ENCODE measurements at regions not wholly inside any gene's neighbourhood (a gene's known extent, or its start where the extent isn't known, plus 50 kb on each side); places are given as distances from the start of the nearest gene placed in this dataset.
"Not testable (repeated sequence)": the region's sequence is repeated elsewhere in the genome, so short reads cannot be mapped to it uniquely, and the experiment has no call there.

DNA sequence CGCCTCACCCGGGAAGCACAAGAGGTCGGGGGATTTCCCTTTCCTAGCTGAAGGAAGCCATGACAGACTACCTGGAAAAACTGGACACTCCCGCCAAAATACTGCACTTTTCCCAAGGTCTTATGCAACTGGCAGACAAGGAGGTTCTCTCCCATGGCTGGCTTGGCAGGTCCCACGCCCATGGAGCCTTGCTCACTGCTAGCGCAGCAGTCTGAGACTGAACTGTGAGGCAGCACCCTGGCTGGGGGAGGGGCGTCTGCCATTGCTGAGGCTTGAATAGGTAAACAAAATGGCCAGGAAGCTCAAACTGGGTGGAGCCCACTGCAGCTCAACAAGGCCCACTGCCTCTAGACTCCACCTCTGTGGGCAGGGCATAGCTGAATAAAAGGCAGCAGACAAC lies 92.1 kb downstream of the C4BPA start:
- DNase-seq (ENCODE audit: low read depth); H3K4me3 ChIP-seq (replicated peaks; ENCODE audit: low read depth, low read length): not testable (repeated sequence)

DNA sequence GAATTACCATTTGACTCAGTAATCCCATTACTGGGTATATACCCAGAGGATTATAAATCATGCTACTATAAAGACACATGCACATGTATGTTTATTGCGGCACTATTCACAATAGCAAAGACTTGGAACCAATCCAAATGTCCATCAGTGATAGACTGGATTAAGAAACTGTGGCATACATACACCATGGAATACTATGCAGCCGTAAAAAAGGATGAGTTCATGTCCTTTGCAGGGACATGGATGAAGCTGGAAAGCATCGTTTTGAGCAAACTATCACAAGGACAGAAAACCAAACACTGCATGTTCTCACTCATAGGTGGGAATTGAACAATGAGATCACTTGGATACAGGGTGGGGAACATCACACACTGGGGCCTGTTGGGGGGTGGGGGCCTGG lies 97.5 kb downstream of the C4BPA start:
- DNase-seq (ENCODE audit: low read depth) = not testable (repeated sequence)

GRCh38 chr1:207202480-207202879 lies 98.4 kb downstream of the C4BPA start:
- H3K4me3 ChIP-seq (replicated peaks; ENCODE audit: low read depth, low read length) = no peak overlapping the region
- DNase-seq (ENCODE audit: low read depth) = no peak
- TF ChIP-seq, protein P1, sequence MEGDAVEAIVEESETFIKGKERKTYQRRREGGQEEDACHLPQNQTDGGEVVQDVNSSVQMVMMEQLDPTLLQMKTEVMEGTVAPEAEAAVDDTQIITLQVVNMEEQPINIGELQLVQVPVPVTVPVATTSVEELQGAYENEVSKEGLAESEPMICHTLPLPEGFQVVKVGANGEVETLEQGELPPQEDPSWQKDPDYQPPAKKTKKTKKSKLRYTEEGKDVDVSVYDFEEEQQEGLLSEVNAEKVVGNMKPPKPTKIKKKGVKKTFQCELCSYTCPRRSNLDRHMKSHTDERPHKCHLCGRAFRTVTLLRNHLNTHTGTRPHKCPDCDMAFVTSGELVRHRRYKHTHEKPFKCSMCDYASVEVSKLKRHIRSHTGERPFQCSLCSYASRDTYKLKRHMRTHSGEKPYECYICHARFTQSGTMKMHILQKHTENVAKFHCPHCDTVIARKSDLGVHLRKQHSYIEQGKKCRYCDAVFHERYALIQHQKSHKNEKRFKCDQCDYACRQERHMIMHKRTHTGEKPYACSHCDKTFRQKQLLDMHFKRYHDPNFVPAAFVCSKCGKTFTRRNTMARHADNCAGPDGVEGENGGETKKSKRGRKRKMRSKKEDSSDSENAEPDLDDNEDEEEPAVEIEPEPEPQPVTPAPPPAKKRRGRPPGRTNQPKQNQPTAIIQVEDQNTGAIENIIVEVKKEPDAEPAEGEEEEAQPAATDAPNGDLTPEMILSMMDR (IDR thresholded peaks at IDR 0.05; ENCODE audit: low read length, missing control alignments) = no peak

More for the DNA sequence above, 97.5 kb downstream of the C4BPA start:
- not testable (repeated sequence) for H3K4me3 ChIP-seq (replicated peaks; ENCODE audit: low read depth, low read length)

GRCh38 chr1:207203541-207203940 lies 99.5 kb downstream of the C4BPA start:
- H3K4me3 ChIP-seq (replicated peaks; ENCODE audit: low read depth, low read length) = no peak overlapping the region
- no peak for DNase-seq (ENCODE audit: low read depth)
- TF ChIP-seq, protein P1 (IDR thresholded peaks at IDR 0.05; ENCODE audit: low read length, missing control alignments) = no peak

GRCh38 chr1:207205614-207206061 lies 101.6 kb downstream of the C4BPA start:
- H3K4me3 ChIP-seq (replicated peaks; ENCODE audit: low read depth, low read length) = no peak overlapping the region
- DNase-seq (ENCODE audit: low read depth) = no peak

GRCh38 chr1:207208691-207209090 lies 104.7 kb downstream of the C4BPA start:
- not testable (repeated sequence) for DNase-seq (ENCODE audit: low read depth); H3K4me3 ChIP-seq (replicated peaks; ENCODE audit: low read depth, low read length)

More at GRCh38 chr1:207205614-207206061, 101.6 kb downstream of the C4BPA start:
- TF ChIP-seq, protein P1 (IDR thresholded peaks at IDR 0.05; ENCODE audit: low read length, missing control alignments) = no peak

DNA sequence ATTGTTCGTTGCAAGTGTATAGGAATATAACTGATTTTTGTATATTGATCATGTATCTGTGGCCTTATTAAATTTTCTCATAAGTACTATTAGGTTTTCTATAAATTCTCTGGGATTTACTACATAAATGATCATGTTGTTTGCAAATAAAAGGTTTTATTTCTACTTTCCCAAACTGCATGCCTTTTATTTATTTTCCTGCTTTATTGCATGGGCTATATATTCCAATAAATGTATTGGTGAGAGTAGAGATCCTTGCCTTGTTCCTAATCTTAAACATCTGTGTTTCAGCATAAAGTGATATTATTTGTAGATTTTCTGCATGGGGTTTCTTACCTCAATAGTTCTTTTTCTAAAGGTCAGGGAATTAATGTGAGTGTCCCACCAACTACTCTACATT lies 107.0 kb upstream of the CD55 start:
- DNase-seq (ENCODE audit: low read depth) = no peak
- no peak overlapping the region for H3K4me3 ChIP-seq (replicated peaks; ENCODE audit: low read depth, low read length)
- TF ChIP-seq, protein P1 (IDR thresholded peaks at IDR 0.05; ENCODE audit: low read length, missing control alignments) = no peak

DNA sequence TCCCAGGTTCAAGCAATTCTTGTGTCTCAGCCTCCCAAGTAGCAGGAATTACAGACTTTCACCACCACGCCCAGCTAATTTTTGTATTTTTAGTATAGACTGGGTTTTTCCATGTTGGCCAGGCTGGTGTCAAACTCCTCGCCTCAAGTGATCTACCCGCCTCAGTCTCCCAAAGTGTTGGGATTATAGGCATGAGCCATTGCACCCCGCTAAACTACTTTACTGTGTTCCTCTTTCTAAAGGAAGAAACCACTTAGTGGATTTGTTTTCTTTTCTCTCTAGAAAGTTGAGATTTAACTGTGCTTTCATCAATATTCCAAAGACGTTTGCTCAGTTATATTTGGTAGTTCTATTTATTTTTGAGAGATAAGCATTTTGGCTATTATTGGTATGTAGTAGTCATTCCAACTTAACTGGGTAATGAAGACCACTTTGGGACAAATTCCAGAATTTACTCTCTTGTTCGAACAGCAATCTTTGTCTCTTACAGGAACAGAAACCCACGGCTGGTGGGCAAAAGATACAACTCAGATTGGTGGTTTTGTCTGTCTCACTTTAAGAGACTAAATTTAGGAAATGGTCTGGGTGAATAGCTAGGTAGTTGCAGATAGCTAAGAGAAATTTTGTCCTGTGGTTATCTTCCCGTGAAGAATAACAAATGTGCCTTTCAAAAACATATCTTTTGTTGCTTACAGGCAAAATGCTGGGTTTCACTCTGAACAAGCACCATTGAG lies 103.5 kb upstream of the CD55 start:
- no peak for DNase-seq (ENCODE audit: low read depth)
- TF ChIP-seq, protein P1 (IDR thresholded peaks at IDR 0.05; ENCODE audit: low read length, missing control alignments) = no peak
- H3K4me3 ChIP-seq (replicated peaks; ENCODE audit: low read depth, low read length) = no peak overlapping the region
